ENCODE measurements at regions not wholly inside any gene's neighbourhood (a gene's known extent, or its start where the extent isn't known, plus 50 kb on each side); places are given as distances from the start of the nearest gene placed in this dataset.

DNA sequence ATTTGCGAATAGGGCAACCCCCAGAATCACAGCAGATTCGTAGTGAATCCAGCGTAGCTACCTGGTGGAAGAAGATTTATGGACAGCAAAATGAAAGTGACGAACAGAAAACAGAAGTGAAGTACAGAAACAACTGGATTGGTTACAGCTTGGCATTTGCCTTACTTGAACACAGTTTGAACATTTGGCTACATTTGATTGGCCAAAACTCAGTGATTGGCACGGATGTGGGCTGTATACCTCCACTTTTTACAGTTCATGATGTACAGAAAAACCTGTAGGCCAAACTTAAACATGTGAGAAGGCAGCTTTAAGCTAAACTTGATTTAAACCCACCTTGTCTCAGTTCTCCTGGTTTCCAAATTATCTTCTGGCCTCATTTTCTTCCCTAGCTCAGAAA lies 49.9 kb upstream of the AMN1 start:
- H3K27me3 ChIP-seq (replicated peaks; ENCODE audit: insufficient read depth, low read length) = no peaks in the 10 kb centered on the region
- H3K36me3 ChIP-seq (replicated peaks; ENCODE audit: insufficient read depth, low read length) = no peaks in the 10 kb centered on the region
- H3F3A ChIP-seq (ENCODE audit: insufficient read depth, low read length) = no peaks in the 10 kb centered on the region
- H3K4me3 ChIP-seq (ENCODE audit: low read length) = no peak overlapping the region
- TF ChIP-seq EZH2phosphoT487 (IDR thresholded peaks at IDR 0.05; ENCODE audit: low read length) (no peak), EZH2 (optimal IDR thresholded peaks at IDR 0.05; ENCODE audit: low read depth, low read length) (no peak)
- TF ChIP-seq, protein P1, sequence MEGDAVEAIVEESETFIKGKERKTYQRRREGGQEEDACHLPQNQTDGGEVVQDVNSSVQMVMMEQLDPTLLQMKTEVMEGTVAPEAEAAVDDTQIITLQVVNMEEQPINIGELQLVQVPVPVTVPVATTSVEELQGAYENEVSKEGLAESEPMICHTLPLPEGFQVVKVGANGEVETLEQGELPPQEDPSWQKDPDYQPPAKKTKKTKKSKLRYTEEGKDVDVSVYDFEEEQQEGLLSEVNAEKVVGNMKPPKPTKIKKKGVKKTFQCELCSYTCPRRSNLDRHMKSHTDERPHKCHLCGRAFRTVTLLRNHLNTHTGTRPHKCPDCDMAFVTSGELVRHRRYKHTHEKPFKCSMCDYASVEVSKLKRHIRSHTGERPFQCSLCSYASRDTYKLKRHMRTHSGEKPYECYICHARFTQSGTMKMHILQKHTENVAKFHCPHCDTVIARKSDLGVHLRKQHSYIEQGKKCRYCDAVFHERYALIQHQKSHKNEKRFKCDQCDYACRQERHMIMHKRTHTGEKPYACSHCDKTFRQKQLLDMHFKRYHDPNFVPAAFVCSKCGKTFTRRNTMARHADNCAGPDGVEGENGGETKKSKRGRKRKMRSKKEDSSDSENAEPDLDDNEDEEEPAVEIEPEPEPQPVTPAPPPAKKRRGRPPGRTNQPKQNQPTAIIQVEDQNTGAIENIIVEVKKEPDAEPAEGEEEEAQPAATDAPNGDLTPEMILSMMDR (IDR thresholded peaks at IDR 0.05; ENCODE audit: low read length) = no peak
- DNase-seq = no peak
- no peaks in the 10 kb centered on the region for H3K79me2 ChIP-seq (ENCODE audit: low read length)
- H4K20me1 ChIP-seq (ENCODE audit: insufficient read depth, low read length) = no peaks in the 10 kb centered on the region
- no peak overlapping the region for H2AFZ ChIP-seq (ENCODE audit: low read length)
- H3K4me2 ChIP-seq (ENCODE audit: low read depth, low read length) = no peak overlapping the region
- H3K9ac ChIP-seq (ENCODE audit: low read length) = no peak overlapping the region
- no peak overlapping the region for H3K27ac ChIP-seq (ENCODE audit: low read length)
- no peaks in the 10 kb centered on the region for H3K9me3 ChIP-seq (replicated peaks; ENCODE audit: insufficient read depth, low read length)
- no peaks in the 10 kb centered on the region for H3K4me1 ChIP-seq (ENCODE audit: low read length)
- no peaks in the 10 kb centered on the region for H3K9me2 ChIP-seq (replicated peaks; ENCODE audit: insufficient read depth, low read length)

All from MM.1S (cell line).